ENCODE measurements at regions not wholly inside any gene's neighbourhood (a gene's known extent, or its start where the extent isn't known, plus 50 kb on each side); places are given as distances from the start of the nearest gene placed in this dataset.

DNA sequence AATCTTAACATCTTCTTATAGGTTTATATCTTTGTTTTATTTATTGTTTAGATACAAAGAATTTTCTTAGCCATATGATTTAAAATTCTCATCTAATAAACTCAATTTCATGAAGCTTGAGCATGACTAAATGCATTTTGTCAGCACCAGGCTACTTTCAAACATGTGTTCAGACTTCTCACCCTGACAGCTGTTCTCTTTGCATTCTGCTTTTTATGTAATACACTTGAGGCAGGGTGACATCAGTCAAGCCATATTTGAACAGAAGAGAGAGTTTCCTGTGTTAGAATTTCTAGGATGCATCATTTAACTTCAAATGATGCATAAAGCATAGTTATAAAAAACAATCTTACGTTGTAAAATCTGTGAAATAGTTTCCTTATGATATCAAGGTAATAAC lies 1295.1 kb upstream of the PCDH20 start:
- TF ChIP-seq, protein P1, sequence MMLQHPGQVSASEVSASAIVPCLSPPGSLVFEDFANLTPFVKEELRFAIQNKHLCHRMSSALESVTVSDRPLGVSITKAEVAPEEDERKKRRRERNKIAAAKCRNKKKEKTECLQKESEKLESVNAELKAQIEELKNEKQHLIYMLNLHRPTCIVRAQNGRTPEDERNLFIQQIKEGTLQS (IDR thresholded peaks at IDR 0.05), result no peak
- TF ChIP-seq, protein P2, sequence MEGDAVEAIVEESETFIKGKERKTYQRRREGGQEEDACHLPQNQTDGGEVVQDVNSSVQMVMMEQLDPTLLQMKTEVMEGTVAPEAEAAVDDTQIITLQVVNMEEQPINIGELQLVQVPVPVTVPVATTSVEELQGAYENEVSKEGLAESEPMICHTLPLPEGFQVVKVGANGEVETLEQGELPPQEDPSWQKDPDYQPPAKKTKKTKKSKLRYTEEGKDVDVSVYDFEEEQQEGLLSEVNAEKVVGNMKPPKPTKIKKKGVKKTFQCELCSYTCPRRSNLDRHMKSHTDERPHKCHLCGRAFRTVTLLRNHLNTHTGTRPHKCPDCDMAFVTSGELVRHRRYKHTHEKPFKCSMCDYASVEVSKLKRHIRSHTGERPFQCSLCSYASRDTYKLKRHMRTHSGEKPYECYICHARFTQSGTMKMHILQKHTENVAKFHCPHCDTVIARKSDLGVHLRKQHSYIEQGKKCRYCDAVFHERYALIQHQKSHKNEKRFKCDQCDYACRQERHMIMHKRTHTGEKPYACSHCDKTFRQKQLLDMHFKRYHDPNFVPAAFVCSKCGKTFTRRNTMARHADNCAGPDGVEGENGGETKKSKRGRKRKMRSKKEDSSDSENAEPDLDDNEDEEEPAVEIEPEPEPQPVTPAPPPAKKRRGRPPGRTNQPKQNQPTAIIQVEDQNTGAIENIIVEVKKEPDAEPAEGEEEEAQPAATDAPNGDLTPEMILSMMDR (IDR thresholded peaks at IDR 0.05; ENCODE audit: low read depth, low read length, missing input control), result no peak

Data from liver (tissue), 3 donors.